ENCODE measurements at regions not wholly inside any gene's neighbourhood (a gene's known extent, or its start where the extent isn't known, plus 50 kb on each side); places are given as distances from the start of the nearest gene placed in this dataset.

DNA sequence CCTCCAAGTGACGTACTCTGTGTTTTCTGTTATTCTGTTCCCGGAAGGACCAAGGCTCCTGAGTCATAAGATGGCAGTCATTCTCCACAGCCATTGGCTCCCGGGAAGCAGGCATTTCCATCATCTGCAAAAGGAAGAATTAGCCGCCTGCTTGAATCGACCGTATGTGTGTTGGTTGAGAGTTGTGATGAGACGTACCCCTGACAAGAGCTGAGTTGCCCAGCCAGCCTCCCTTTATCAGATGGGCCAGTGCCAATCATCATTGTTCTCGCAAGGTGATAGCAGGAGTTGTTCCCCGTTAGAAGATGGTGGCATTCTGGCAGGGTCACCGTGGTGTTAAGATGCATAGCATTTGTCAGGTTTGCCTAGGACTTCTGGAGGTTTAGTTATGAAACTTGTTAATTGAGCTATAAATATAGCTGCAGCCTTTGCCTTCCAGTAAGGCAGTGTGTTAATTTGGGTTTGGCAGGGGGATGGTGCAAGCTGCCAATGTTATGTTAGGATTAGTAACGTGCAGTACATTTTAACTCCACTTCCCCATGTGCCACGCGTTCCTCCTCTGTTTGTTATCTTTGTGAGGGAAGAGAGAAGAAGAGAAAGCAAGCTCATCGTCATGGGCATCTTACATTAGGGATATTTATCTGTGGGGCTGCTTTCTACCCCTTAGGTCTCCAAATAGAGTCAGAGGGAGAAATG is 652.7 kb upstream of the FANCL start:
- no TSS peak for BruUV-seq (replicated peaks)
- DNase-seq = no peak

DNA sequence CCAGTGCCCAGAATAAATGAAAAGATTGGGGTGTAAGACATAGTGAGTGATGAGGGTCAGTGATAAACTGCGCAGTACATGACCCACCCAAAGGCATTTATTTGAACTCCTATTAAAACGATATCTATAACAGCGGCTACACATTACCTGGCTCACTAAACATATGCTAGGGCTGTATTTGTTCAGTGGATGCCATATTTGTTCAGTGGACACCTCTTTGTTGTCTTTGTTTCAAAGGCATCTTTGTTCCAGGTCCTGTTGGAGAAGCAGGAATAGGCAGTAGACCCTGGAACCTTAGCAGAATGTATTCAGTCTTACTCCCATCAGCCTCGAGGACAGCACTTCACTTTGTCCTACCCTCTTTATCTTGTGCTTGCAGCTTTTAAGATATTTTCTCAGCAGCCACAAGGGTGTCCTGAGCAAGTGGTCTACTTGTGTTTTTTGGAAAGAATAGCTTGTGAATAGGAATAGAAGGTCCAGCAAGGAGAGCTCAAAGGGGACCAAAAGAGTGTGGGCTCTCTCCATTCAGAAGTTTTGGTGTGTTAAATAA is 650.8 kb upstream of the FANCL start:
- Histone ChIP-seq H3K36me3 (ENCODE audit: low read depth) (no peaks in the 10 kb centered on the region), H3K4me3 (no peak overlapping the region), H3K9me3 (ENCODE audit: insufficient read depth, low read depth) (no peaks in the 10 kb centered on the region), H3K27me3 (ENCODE audit: insufficient read depth, low read depth) (no peaks in the 10 kb centered on the region; the same call in 1 of the 2 replicates), H2AFZ (no peak overlapping the region), H3K27ac (no peak overlapping the region), H4K20me1 (ENCODE audit: insufficient read depth) (no peaks in the 10 kb centered on the region), H3K4me2 (no peak overlapping the region), H3K9me2 (ENCODE audit: insufficient read depth) (no peaks in the 10 kb centered on the region), H3F3A (ENCODE audit: insufficient read depth, low read depth) (no peaks in the 10 kb centered on the region), H3K79me2 (ENCODE audit: low read depth) (no peaks in the 10 kb centered on the region), H3K4me1 (replicated peaks; ENCODE audit: insufficient read depth) (no peaks in the 10 kb centered on the region)
- no peak for DNase-seq
- intact Hi-C loops (cut with micrococcal nuclease; ENCODE audit: unreplicated experiment) = no loop called here
- ChIA-PET POLR2A (ENCODE audit: unreplicated experiment) (no interaction called here), CTCF (no interaction called here)
- no TSS peak for BruUV-seq (replicated peaks)
- TF ChIP-seq EZH2 (IDR thresholded peaks at IDR 0.05; ENCODE audit: low read depth) = no peak
- TF ChIP-seq, protein P1, sequence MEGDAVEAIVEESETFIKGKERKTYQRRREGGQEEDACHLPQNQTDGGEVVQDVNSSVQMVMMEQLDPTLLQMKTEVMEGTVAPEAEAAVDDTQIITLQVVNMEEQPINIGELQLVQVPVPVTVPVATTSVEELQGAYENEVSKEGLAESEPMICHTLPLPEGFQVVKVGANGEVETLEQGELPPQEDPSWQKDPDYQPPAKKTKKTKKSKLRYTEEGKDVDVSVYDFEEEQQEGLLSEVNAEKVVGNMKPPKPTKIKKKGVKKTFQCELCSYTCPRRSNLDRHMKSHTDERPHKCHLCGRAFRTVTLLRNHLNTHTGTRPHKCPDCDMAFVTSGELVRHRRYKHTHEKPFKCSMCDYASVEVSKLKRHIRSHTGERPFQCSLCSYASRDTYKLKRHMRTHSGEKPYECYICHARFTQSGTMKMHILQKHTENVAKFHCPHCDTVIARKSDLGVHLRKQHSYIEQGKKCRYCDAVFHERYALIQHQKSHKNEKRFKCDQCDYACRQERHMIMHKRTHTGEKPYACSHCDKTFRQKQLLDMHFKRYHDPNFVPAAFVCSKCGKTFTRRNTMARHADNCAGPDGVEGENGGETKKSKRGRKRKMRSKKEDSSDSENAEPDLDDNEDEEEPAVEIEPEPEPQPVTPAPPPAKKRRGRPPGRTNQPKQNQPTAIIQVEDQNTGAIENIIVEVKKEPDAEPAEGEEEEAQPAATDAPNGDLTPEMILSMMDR (conservative IDR thresholded peaks at IDR 0.05) = no peak

More for the DNA sequence above, 652.7 kb upstream of the FANCL start:
- Histone ChIP-seq H2AFZ (no peak overlapping the region), H3K4me3 (no peak overlapping the region), H3K9me3 (ENCODE audit: insufficient read depth, low read depth) (no peaks in the 10 kb centered on the region), H3K9me2 (ENCODE audit: insufficient read depth) (no peaks in the 10 kb centered on the region), H3K4me1 (replicated peaks; ENCODE audit: insufficient read depth) (no peaks in the 10 kb centered on the region), H3K4me2 (no peak overlapping the region), H3F3A (ENCODE audit: insufficient read depth, low read depth) (no peaks in the 10 kb centered on the region), H3K27ac (no peak overlapping the region), H3K36me3 (ENCODE audit: low read depth) (no peaks in the 10 kb centered on the region), H3K27me3 (ENCODE audit: insufficient read depth, low read depth) (no peaks in the 10 kb centered on the region; the same call in 1 of the 2 replicates), H4K20me1 (ENCODE audit: insufficient read depth) (no peaks in the 10 kb centered on the region), H3K79me2 (ENCODE audit: low read depth) (no peaks in the 10 kb centered on the region)
- CTCF ChIA-PET = no interaction called here
- POLR2A ChIA-PET (ENCODE audit: unreplicated experiment) = no interaction called here
- intact Hi-C loops (cut with micrococcal nuclease; ENCODE audit: unreplicated experiment) = no loop called here
- TF ChIP-seq EZH2 (IDR thresholded peaks at IDR 0.05; ENCODE audit: low read depth) = no peak
- TF ChIP-seq, protein P1 (conservative IDR thresholded peaks at IDR 0.05) = no peak

DNA sequence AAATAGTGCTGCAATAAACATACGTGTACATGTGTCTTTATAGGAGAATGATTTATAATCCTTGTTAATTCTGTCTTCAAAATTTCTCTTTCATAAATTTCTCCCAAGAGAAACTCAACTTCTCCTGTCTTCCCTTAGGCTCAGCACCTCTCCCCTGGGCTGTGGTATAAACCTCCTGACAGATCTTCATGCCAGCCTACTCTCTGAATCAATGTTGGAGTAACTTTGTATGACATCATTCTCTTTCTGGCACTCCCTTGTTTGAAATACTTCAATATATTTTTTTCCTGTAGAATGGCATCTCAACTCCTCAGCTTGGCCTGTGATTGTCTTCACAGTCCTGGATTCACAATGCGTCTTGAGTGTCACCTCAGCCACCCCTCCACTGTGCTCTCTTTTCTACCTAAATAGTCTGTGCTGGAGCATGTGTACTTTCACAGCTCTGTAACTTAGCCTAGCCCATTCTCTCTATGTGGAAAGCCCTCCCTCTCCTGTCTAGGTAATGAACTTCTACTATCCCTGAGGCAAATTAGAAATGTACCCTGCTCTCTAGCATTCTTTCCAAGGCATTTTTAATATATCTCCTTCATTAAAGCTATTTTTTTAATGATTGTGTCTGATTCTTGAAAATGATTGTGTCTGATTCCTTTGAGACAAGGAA is 649.9 kb upstream of the FANCL start:
- no peaks in the 10 kb centered on the region for H3F3A ChIP-seq (ENCODE audit: insufficient read depth, low read depth)
- H3K4me2 ChIP-seq = no peak overlapping the region
- intact Hi-C loops (cut with micrococcal nuclease; ENCODE audit: unreplicated experiment) = no loop called here
- TF ChIP-seq, protein P1 (conservative IDR thresholded peaks at IDR 0.05) = no peak
- no peak for TF ChIP-seq EZH2 (IDR thresholded peaks at IDR 0.05; ENCODE audit: low read depth)
- POLR2A ChIA-PET (ENCODE audit: unreplicated experiment) = no interaction called here
- H3K4me3 ChIP-seq = no peak overlapping the region
- H3K27me3 ChIP-seq (ENCODE audit: insufficient read depth, low read depth) = no peaks in the 10 kb centered on the region; the same call in 1 of the 2 replicates
- DNase-seq = no peak
- no TSS peak for BruUV-seq (replicated peaks)
- no peaks in the 10 kb centered on the region for H4K20me1 ChIP-seq (ENCODE audit: insufficient read depth)
- CTCF ChIA-PET = no interaction called here
- no peaks in the 10 kb centered on the region for H3K4me1 ChIP-seq (replicated peaks; ENCODE audit: insufficient read depth)
- H3K9me3 ChIP-seq (ENCODE audit: insufficient read depth, low read depth) = no peaks in the 10 kb centered on the region
- no peak overlapping the region for H2AFZ ChIP-seq
- H3K27ac ChIP-seq = no peak overlapping the region
- H3K36me3 ChIP-seq (ENCODE audit: low read depth) = no peaks in the 10 kb centered on the region
- H3K79me2 ChIP-seq (ENCODE audit: low read depth) = no peaks in the 10 kb centered on the region
- H3K9me2 ChIP-seq (ENCODE audit: insufficient read depth) = no peaks in the 10 kb centered on the region

Data from PC-9 (cell line).